ENCODE measurements at regions not wholly inside any gene's neighbourhood (a gene's known extent, or its start where the extent isn't known, plus 50 kb on each side); places are given as distances from the start of the nearest gene placed in this dataset.
A peak's percentile ranks its signal among the peaks of the same experiment; 100 is the strongest.

DNA sequence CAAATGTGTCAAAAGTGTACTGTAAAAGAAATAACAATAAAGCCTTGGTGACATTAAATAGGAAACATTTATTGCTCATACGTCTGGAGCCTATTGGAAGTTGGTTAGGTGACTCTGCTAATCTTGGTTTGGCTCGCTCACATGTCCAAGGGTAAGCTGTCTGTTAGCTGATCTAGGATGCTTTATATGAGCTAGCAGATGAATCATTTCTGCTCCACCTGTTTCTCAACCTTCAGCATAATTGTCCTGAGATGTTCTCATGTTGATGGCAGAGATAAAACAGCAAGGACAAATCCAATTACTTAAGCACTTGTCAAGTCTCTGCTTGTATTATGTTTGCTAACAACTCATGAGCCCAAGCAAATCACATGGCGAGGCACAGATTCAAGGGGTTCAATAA, 56.0 kb upstream of the CD53 start:
- no peak for DNase-seq (ENCODE audit: low read depth in 4 of 4, low spot score in 2 of 4)

DNA sequence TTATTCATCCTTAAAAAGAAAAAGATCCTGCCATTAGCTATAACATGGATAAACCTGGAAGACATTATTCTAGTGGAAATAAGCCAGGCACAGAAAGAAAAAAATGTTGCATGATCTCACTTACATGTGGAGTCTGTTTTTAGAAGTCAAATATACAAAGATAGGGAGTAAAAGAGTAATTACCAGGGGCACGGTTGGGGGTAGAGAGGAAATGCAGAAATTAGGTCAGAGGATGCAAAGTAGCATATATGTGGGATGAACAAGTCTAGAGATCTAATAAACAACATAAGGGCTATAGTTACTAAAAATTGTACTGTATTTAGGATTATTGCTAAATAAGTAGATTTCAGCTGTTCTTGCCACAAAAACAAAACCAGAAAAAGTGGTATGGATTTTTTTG, 61.4 kb upstream of the CD53 start:
- DNase-seq (ENCODE audit: low read depth in 4 of 4, low spot score in 2 of 4): no peak

DNA sequence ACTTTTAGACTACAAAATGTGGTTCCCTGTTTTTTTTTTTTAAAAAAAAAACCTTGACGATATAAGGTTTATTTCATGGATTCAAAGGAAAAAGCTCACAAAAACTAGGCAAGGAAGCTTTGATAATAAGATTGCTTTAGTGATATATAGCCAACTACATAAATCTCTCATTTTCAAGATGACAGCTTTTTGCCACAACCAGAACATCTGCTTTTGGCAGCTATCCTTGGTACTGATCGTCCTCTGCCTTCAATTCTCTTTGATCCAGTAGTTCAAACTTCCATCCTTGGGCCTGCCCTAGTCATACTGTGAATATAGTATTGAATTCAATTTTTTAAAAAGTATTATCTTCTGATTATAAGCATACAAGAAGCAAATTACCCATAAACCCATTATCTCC, 72.9 kb upstream of the CD53 start:
- no peak for DNase-seq (ENCODE audit: low read depth in 4 of 4, low spot score in 2 of 4)

DNA sequence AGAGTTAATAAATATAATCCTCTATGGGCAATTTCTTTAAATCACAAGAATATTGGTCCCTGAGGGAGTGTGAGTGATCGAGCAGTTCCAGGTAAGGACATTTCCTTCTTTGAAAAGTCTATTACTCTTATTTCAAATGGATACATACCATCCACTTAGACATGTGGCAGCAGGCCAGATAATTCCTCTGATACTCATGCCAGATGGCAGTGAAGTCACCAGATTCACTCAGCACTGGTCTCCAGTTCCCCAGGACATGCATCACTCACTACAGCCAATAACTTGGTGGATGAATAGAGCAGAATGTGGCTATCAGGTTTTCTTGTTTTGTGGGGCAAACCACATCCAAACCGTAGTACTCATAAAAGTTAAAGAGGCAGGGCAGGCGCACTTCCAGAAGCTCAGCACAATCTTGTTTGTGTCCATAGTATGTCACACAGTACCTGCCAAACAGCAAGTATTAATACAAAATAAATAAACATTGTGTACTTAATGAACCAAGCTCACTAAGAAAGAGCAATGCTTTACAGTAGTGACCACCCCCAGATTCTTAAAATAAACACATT, 74.2 kb upstream of the CD53 start:
- no peak for DNase-seq (ENCODE audit: low read depth in 4 of 4, low spot score in 2 of 4)

DNA sequence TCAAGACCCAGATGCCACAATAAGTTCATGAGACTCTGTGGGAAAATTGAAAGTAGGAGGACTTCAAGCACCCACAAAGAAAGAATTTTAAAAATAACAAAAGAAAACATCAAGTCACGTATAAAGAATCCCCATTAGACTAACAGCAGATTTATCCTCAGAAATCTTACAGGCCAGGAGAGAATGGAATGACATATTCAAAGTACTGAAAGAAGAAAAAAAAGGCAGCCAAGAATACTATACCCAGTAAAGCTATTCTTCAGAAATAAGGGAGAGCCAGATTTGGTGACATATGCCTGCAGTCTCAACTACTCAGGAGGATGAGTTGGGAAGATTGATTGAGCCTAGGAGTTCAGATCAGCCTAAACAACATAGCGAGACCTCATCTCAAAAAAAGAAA, 84.3 kb upstream of the CD53 start:
- DNase-seq (ENCODE audit: low read depth in 4 of 4, low spot score in 2 of 4): no peak

DNA sequence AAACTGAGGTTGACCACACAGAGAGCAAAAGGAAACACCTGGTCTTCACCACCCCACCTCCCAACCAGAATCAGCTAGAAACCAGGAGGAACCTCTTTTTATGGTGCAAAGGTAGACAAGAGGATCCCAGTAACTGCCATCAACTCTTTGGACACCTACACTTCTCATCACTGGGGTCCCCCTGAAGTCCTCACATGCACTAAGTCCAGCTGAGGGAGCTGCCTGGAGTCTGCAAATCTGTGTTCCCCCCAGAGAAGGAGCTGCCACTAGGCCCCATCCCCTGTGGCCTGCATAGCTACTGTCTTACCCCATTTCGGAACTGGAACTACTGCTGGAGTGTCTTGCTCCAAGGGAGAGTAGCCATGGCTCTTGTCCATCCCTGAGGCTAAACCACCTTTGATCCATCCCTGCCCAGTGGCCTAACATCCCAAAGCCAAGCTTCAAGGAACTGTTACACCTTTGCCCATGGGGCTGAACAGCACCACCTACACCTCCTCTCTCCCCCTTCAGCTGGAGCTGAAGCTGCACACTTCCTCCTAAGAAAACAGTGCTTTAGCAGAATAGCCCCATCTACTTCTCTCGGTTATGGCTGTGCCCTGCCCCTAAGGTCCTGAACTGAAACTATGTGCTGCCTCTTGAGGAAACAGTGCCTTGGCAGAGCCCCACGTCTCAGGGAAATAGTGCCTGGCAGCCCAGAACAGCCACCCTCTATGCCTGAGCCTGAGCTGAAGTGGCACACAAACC, 85.4 kb upstream of the CD53 start:
- no peak for DNase-seq (ENCODE audit: low read depth in 4 of 4, low spot score in 2 of 4)

DNA sequence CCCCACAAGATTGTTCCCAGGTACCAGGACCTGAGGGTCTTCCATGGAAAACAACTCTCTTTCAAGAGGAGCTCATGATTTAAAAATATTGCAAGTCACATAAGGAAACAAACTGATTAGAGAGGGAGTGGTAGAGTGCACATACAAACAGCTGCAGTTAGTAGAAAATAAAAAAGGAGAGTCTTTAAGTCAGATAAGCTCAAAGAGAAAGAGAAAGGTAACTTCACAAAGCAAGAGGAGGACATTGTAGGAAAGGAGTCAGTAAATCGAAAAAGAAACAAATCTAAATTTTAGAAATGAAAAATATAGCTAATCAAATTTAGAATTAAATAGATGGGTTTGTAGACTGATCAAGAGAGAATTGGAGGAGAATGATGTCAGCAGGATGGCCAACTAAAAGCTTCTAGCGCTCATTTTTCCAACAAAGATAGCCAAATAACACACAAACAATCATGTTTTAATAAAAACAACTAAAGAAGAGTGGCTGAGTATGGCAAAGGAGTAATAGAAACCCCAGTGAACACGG, 86.1 kb upstream of the CD53 start:
- DNase-seq (ENCODE audit: low read depth in 4 of 4, low spot score in 2 of 4): no peak

DNA sequence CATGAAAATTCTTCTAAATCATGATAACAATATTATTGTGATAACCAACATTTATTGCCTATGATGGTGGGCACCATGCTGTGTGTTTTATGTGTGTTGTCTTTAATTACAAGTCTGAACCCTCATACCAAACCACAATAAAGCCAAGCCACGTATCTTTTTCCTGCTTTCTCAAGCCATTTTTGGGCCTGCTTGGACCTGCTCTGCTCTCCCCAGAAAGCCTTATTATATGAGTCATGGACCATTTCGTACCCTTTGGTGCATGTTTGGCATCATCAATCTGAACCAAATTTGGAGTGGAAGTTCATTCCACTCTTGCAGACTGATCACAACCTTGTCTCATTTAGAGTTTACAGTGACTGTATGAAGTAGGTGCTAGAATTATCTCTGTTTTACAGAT, 87.3 kb upstream of the CD53 start:
- DNase-seq (ENCODE audit: low read depth in 4 of 4, low spot score in 2 of 4): no peak

DNA sequence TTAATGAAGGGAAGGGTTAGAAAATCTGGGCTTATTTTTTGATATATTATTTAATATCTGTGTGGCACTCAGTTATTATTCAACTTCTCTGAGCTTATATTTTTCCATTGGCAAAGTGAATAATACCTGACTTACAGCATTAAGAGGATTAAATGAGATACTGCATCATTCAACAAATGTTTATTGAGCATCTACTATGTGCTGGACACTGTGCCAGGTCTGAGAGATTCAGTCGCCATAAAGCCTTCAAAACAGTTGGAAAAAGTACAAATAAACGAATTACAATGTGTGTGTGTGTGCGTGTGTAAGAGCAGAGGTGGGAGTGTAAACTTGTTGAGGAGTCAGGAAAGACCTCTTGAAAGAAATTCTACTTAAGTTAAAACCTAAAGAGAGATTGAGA, 87.9 kb upstream of the CD53 start:
- DNase-seq (ENCODE audit: low read depth in 4 of 4, low spot score in 2 of 4): no peak

DNA sequence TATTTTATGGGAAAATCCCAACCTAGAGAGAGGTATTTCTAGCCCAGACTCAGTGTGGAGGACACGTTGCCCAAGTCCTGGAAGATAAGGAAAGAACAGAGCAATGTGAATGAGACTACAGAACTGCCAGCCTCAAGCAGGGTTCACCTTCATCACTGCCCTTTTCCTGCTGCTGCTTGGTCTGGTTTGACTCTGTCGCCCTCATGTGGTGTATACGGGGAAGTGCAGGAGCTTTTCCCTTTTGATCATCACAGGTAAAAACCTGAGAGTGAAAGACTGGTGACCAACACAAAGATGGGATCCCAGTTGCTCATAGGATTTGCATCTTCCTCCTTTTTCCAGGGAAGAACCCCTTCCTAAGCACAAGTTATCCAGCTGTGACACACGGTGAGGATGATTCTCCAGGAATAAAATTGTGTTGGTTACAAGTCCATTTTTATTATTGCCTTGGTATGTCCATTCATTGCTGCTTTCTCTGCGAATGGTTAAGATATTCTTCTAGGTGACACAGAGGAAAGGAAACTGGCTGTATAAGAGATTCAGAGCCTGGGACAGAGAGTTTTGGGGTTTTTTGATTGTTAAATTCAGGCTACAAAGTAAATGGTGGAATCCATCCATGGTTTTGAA, 89.5 kb upstream of the CD53 start:
- peak in 2 of 4 donors; percentile 14 to 24 for DNase-seq (ENCODE audit: low read depth in 4 of 4, low spot score in 2 of 4)

DNA sequence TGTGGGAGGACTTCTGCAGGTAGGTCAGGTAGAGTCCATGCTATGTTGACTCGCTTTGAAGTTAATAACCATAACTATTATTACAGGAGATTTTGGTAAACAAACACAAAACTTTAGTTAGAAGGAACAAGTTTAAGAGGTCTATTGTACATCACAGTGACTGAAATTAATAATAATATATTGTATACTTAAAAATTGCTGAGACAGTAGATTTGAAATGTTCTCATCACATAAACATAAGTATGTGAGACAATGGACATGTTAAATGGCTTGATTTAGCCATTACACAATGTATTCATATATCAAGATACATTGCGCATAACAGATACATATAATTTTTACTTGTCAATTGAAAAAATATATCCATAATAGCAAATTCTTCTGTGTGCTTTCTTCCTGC, 91.4 kb upstream of the CD53 start:
- no peak for DNase-seq (ENCODE audit: low read depth in 4 of 4, low spot score in 2 of 4)

DNA sequence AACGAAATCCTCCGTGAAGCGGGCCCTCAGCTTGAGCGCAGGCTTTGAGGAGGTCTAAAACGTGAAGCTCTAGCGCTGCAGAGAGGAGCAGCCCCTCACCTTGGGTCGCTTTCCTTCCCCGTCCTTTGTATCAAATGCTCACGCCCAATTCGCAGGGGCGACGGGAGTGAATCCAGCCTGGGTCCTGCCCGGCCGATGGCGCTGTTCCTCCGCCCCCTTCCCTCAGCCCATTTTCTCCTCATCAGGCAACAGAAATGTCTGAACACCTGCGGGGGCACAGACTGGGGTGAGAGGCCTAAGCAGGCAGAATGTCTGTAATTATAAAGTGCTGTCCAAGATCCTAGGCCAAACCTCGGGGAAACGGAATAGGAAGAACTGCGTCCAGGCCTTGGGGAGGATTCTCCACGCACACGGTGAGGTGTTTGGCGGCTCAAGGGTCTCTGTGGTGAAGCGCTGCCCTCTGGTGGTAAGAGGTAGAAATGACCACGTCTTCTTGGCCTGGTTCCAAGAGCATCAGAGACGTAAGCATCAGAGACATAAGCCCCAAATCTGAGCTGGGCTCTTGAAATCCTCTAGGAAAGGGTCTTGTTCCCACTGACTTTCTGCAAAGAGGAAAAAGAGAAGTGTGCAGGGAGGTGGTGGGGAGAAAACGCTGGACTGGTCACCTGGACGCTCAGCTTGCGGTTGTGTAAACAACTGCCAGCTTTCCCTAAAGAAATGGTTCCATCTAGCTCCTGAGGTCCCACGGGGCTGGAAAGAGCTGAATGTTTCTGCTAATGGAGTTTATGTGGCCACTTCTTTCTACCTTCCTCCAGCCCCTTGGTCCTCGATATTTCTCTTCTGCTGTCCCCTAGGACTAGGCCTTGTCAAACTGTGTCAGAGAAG, 92.1 kb upstream of the CD53 start:
- peak; percentile 23 to 60 (median 47) for DNase-seq (ENCODE audit: low read depth in 4 of 4, low spot score in 2 of 4)

DNA sequence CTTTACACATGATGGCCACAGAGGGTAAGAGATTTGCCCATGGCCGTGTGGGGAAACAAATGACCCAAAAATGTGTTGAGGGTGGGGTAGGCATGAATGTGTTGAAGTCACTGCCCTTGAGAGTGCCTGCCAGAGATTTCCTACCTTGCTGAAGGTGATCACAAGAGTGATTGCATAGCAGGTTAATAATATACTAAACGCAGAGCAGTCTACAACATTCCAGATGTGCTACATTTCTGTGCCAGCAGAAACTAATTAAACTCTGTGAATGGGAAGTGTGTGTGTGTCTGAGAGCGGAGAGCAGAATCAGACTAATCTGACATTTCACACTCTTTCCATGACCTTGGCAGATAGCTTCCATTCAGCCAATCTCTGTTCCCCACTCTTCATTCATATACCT, 93.3 kb upstream of the CD53 start:
- DNase-seq (ENCODE audit: low read depth in 4 of 4, low spot score in 2 of 4): no peak

DNA sequence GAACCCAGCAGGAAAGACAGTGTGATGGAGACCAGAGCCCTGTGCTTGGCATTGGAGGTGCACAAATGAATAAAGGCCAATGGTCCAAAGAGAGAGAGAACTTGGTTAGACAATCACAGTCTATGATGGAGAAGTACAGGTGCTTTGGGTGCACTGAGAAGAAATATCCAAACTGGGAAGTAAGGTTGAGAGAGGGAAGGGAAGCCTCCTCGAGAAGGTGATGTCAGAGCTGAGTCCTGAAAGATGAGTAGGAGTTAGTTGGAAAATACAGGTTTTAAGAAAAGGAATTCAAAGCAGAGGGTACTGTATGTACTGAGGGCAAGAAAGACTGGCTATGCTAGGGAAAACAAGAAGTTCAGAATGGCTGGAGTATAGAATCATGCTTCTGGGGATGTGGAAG, 94.1 kb upstream of the CD53 start:
- DNase-seq (ENCODE audit: low read depth in 4 of 4, low spot score in 2 of 4): no peak

DNA sequence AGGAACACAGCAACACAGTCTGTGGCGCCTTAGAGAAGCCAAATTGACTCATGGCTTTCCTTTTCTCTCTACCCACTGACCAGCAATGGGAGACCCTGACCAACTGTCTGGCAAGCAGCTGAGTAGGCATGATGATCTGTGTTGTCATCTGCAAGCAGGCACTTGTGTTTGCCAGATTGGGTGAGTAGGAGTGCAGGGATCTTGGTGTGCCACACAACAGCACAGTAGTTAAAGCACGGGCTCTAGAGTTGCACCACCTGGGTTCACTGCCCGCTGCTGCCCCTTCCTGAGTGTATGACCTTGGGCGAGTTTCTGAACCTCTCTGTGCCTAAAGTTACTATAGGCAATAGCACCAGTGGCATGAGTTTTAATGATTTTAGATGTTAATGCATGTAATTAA, 95.7 kb upstream of the CD53 start:
- DNase-seq (ENCODE audit: low read depth in 4 of 4, low spot score in 2 of 4): no peak

DNA sequence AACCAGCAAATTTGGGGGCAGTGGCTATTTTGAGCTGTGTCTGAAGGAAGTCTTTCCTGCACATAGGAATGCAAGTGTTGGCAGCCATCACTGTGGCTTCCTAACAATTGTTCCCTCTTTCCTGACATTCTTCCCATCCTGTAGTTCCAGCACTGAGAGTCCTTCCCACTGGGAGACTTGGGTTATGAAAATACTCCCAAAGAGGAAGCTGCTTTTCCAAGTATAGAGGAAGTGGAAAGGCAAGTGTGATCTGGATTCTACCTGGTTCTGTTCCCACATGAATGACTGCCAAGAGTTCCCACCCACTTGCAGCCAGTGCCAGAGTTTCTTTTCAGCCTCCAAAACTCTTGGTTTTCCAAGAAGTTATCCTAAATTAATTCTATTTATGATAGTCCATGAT, 98.5 kb upstream of the CD53 start:
- no peak for DNase-seq (ENCODE audit: low read depth in 4 of 4, low spot score in 2 of 4)

DNA sequence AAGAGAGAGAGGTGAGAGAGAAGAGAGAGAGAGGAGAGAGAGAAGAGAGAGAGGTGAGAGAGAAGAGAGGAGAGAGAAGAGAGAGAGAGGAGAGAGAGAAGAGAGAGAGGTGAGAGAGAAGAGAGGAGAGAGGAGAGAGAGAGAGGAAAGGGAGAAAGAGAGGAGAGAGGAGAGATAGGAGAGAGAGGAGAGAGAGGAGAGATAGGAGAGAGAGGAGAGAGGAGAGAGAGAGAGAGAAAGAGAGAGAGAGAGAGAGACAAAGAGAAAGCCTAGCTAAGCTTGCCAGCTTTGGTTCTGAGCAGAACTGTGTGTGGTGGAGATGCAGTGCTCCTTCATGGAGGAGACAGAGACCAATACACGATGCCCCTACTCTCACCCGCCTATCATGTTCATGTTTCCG, 99.1 kb upstream of the KCNA3 start:
- DNase-seq (ENCODE audit: low read depth in 4 of 4, low spot score in 2 of 4): no peak

DNA sequence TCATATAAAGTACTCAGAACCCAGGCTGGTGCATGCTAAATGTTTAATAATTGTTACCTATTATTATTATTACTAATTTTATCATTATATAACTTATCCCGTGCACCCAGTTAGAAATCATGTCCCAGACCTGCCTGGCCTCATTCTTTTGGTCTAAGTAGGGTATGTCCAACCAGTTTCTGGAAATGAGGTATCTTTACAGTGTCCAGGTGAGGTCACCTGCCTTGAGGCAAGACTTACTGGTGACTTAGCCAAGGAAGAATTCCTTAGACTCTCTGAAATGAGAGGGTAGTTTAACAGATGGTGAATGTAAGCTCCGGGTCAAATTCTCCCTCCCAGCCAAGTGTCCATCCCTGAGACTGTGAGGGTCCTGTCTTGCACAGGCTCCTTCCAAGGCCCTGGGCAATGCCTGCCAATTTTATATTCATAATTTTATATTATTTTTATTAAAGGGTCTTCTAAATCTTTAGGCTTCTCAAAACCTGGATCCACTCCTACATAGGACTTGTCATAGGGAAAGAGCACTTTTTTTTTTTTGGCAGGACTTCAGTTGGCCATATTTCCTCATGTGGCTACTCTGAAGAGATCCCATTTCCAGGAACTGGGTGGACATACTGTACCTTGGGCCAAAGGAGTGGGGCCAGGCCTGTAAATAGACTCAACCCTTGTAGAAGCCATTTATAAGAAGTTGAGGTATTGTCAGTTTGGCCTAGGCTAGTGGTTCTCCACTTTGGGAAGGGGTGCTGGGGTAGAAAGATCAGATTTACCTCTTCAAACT, 96.7 kb upstream of the KCNA3 start:
- no peak for DNase-seq (ENCODE audit: low read depth in 4 of 4, low spot score in 2 of 4)

DNA sequence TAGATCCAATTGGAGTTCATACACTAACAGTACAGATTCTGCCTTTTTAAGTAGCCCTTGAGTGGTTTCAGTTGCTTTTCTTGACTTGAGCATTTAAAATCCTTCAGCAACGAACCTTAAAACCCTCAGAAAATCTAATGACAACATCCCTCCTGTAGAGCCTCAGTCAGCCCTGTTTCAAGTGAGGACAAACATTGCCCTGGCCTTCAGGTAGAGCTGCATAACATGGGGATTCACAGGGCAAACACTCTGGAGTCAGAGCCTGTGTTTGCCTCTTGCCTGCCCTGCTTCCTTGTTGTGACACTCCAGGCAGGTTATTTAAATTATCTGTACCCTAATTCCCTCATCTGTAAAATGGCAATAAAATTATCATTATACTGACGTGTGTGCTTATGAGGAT, 96.1 kb upstream of the KCNA3 start:
- DNase-seq (ENCODE audit: low read depth in 4 of 4, low spot score in 2 of 4): no peak

DNA sequence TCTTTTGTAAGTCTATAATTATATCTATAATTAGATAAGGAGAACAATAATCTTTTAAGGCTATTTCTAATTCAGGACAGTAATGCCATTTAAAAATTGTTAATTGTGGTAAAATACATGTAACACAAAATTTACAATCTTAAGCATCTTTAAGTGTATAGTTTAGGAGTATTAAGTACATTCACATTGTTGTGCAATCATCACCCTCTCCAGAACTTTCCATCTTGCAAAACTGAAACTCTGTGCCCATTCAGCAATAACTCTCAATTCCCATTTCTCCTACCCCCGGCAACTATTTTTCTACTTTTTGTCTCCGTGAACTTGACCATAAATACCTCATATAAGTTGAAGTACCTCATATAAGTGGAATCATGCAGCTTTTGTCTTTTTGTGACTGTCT, 93.9 kb upstream of the KCNA3 start:
- DNase-seq (ENCODE audit: low read depth in 4 of 4, low spot score in 2 of 4): no peak

DNA sequence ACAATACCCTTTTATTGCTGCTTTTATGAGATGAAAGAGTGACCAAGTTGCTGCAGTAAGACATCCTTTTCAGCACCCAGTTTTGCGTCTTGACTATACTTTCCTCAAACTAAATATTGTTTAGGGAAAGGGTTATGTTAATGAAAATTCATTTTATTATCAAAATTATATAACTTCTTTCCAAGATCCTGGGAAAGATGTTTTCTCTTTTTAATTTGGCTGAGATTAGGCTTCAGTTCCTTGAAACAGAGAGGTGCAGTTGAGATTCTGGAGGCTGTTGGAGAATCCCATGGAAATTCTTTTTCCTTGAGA, 91.6 kb upstream of the KCNA3 start:
- DNase-seq (ENCODE audit: low read depth in 4 of 4, low spot score in 2 of 4): no peak

Measured in left renal cortex interstitium (tissue), 4 donors.